ENCODE measurements at regions not wholly inside any gene's neighbourhood (a gene's known extent, or its start where the extent isn't known, plus 50 kb on each side); places are given as distances from the start of the nearest gene placed in this dataset.

DNA sequence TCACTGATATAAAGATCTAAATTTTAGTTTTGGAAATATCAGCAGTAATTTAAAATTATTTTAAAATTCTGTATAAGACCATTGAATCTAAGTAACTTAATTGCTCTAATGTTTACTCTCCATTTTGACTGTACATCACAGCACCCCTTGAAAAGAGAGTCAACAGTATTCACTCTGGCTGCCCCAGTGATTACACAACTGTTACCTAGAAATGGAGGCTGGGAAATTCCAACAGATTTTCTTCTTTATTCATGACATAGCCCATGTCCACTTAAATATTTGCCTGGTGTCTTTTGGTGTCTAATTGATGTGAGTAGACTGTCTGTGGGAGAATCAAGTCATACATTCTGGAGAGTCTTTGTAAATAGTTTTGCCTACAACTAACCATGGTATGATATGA is 301.8 kb upstream of the CDH6 start:
- TF ChIP-seq POLR2AphosphoS5 (IDR thresholded peaks at IDR 0.05; ENCODE audit: insufficient read depth, low read depth, low read length) (no peak), POLR2A (IDR thresholded peaks at IDR 0.05; ENCODE audit: low read depth, low read length) (no peak), EZH2 (IDR thresholded peaks at IDR 0.05; ENCODE audit: borderline replicate concordance, low read depth, low read length, severe bottlenecking) (no peak), FOS (IDR thresholded peaks at IDR 0.05; ENCODE audit: borderline replicate concordance, insufficient read depth, low read length) (no peak), GATA2 (IDR thresholded peaks at IDR 0.05; ENCODE audit: insufficient read depth, insufficient read length, low read depth, low read length) (no peak)
- TF ChIP-seq, protein P1, sequence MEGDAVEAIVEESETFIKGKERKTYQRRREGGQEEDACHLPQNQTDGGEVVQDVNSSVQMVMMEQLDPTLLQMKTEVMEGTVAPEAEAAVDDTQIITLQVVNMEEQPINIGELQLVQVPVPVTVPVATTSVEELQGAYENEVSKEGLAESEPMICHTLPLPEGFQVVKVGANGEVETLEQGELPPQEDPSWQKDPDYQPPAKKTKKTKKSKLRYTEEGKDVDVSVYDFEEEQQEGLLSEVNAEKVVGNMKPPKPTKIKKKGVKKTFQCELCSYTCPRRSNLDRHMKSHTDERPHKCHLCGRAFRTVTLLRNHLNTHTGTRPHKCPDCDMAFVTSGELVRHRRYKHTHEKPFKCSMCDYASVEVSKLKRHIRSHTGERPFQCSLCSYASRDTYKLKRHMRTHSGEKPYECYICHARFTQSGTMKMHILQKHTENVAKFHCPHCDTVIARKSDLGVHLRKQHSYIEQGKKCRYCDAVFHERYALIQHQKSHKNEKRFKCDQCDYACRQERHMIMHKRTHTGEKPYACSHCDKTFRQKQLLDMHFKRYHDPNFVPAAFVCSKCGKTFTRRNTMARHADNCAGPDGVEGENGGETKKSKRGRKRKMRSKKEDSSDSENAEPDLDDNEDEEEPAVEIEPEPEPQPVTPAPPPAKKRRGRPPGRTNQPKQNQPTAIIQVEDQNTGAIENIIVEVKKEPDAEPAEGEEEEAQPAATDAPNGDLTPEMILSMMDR (IDR thresholded peaks at IDR 0.05; ENCODE audit: extremely low read depth in 1 of 2, insufficient read depth in 1 of 2, low read depth in 1 of 2, low read length in 2 of 2): no peak
- TF ChIP-seq, protein P2, sequence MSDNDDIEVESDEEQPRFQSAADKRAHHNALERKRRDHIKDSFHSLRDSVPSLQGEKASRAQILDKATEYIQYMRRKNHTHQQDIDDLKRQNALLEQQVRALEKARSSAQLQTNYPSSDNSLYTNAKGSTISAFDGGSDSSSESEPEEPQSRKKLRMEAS (IDR thresholded peaks at IDR 0.05; ENCODE audit: insufficient read depth, insufficient read length): no peak

Measured in endothelial cell of umbilical vein (primary cell).